NCI-H1105 (cell line): ENCODE measurements at regions not wholly inside any gene's neighbourhood (a gene's known extent, or its start where the extent isn't known, plus 50 kb on each side); places are given as distances from the start of the nearest gene placed in this dataset.
"Not testable (repeated sequence)": the region's sequence is repeated elsewhere in the genome, so short reads cannot be mapped to it uniquely, and the experiment has no call there.

Experiments used
- DNase-seq: peaks from one replicate; lab custom pipeline; 2025; lab: John Stamatoyannopoulos, UW

GRCh38 chr5:105197531-105197930 is 1634.9 kb upstream of the NUDT12 start:
- no peak for DNase-seq

GRCh38 chr5:105195765-105196164 is 1633.2 kb upstream of the NUDT12 start:
- DNase-seq: no peak

DNA sequence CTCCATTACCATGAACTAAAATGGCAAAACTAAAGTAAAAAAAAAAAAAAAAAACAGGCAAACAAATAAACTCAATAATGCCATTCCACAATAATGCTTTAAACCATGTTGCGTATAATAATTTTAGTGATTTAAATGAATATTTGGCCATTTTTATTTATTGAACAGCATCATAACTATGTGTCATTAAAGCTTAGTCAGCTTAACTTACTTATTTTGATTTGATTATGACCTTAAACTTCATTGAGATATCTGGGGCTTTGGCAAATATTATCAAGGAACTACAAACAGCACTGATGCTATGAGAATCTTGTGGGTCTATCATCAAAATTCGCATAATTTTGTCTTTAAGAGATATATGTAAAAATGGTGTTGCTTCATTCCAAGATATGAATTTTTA is 1610.3 kb upstream of the NUDT12 start:
- no peak for DNase-seq

- DNase-seq: no peak
These were observed 1606.2 kb upstream of the NUDT12 start for GRCh38 chr5:105168806-105169205.

- DNase-seq: no peak
These were observed 1604.5 kb upstream of the NUDT12 start for GRCh38 chr5:105167092-105167491.

- DNase-seq: no peak
These were observed 1601.0 kb upstream of the NUDT12 start for GRCh38 chr5:105163547-105163946.

DNA sequence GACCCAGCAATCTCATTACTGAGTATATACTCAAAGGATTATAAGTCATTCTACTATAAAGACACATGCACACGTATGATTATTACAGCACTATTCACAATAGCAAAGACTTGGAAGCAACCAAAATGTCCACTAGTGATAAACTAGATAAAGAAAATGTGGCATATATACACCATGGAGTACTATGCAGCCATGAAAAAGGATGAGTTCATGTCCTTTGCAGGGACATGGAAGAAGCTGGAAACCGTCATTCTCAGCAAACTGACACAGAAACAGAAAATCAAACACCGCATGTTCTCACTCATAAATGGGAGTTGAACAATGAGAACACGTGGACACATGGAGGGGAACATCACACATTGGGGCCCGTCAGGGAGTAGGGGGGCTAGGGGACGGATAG is 1600.0 kb upstream of the NUDT12 start:
- not testable (repeated sequence) for DNase-seq

DNA sequence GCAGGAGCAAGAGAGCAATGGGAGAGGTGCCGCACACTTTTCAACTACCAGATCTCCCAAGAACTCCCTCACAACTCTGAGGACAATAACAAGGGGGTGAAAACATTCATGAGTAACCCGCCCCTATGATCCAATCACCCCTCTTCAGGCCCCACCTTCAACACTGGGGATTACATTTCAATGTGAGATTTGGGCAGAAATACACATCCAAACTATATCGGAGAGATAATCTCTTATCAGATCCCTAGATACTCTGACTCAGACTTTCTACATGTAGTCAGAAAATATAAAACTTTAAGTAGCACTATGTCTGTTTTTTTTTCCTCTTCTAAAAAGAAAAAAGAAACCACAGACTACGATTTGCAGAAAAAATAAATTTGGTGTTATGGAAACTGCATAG is 1595.9 kb upstream of the NUDT12 start:
- DNase-seq: no peak

- no peak for DNase-seq
These were observed 1587.7 kb upstream of the NUDT12 start for GRCh38 chr5:105150323-105150722.

- no peak for DNase-seq
These were observed 1584.3 kb upstream of the NUDT12 start for GRCh38 chr5:105146867-105147266.

- no peak for DNase-seq
These were observed 1582.6 kb upstream of the NUDT12 start for GRCh38 chr5:105145152-105145551.

GRCh38 chr5:105134328-105134727 is 1571.7 kb upstream of the NUDT12 start:
- DNase-seq: no peak

GRCh38 chr5:105133087-105133486 is 1570.5 kb upstream of the NUDT12 start:
- no peak for DNase-seq

DNA sequence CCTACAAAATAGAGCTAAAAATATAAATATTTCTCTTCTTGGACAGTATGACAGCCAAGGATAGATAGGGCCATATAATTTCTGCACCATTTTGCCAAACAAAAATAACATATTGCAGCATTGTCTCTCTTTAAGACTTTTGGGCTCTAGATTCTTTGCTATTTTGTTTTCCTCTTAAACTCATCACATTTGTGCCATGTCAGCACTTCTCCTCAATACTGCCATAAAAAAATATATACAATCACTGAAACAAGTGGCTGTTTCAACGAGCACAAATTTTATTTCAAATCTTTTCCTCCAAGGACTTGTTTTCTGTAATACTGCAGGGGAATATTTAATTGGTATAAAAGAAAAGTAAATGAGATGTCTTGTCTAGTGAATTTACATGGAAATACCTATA is 1570.0 kb upstream of the NUDT12 start:
- DNase-seq: no peak

DNA sequence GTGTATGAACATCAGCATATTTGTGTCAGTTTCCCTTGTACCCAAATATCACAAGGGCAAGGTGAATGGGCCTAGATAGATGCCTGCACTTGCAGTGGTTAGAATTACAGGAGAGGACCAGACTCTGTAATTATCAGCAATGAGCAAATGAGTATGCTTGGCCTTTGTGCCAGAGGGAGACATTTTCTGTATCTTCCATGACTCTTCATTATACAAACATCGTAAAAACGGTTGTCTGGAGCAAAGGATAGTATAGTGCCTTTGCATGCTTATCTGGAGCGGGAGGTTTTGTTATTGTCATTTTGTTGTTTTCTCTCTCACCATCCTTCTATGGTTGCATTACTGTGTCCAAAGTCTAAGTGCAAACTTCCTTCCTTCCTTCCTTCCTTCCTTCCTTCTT is 1568.5 kb upstream of the NUDT12 start:
- no peak for DNase-seq

DNA sequence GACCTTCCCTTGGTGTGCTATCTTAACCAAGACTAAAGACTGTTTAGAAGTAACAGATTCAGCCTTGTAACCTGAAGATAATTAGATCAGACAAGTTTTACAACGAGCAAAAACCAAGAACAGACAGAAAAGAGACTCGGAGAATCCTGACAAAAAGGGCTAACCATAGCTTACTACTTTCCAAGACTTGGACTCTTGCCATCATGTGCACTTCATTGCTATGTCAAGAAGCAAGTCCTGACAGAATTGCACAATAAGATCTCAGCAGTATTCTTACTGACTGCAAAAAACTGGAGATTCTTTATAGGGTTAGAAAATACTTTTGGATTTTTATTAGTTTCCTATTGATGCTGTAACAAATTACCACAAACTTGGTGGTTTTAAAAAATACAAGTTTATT is 1539.0 kb upstream of the NUDT12 start:
- DNase-seq: no peak

DNA sequence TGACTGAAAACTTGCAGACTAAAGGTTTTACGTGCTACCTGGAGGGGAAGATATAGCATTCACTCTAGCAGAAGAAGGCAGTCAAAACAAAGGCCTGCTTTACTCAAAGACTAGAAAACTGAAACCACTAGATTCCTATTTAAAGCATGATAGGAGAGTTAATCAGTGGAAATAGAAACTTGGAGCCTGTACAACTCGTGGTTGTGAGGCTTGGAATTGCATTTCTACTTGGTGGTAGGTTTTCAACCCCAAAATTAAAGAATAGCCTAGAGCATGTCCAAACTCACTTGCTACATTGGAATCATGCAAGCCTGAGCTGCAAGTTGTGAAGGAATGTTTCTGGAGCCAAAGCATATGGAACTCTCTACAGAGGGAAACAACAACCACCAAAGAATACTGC is 1526.4 kb upstream of the NUDT12 start:
- DNase-seq: no peak

- no peak for DNase-seq
These were observed 1525.5 kb upstream of the NUDT12 start for GRCh38 chr5:105088102-105088501.

DNA sequence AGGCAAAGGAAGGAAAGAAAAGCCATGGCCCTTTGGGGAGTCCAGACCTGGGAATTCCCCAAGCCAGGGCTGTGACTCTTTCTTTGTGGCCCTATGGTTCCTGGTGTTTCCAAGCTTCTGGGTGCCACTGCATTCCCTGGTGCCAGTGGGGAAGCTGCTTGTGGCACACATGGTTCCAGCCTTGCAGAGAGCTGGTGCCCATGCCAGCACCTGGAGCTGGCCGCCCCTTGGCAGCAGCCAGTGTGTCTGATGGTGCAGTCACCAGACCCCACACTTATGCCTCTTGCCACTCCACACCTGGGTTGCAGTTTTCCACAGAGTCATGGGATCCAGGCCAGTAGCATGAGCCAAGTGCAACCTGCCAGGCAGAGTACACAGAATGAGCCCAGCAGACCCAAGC is 1495.3 kb upstream of the NUDT12 start:
- DNase-seq: no peak

- no peak for DNase-seq
These were observed 1494.4 kb upstream of the NUDT12 start for GRCh38 chr5:105057001-105057436.

- DNase-seq: no peak
These were observed 1491.8 kb upstream of the NUDT12 start for GRCh38 chr5:105054406-105054805.

DNA sequence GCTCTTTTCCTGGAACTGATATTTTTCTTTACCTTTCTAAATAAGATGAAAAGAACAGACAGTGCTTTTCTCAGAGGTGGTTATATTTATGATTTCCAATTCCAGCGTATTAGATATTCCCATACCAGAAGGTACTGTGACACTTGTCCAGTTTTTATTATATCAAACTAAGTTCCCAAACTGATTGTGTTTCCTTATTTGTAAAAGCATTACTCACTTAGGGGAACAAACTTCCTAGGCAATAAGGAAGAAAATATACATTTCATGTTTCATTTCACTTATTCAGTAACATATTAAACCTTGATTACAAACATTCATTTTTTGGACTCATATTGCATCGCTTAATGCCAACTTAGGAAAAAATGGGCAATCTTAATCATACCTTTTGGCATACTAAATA is 1480.0 kb upstream of the NUDT12 start:
- DNase-seq: no peak

DNA sequence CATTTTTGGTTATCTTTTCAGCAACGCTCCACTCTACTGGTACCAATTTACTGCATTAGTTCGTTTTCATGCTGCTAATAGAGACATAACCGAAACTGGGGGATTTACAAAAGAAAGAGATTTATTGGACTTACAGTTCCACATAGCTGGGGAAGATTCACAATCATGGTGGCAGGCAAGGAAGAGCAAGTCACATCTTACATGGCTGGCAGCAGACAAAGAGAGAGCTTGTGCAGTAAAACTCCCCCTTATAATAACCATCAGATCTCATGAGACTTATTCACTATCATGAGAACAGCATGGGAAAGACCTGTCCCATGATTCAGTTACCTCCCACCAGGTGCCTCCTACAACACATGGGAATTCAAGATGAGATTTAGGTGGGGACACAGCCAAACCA is 1474.2 kb upstream of the NUDT12 start:
- not testable (repeated sequence) for DNase-seq

GRCh38 chr5:105034401-105034763 is 1471.8 kb upstream of the NUDT12 start:
- DNase-seq: no peak
